ENCODE measurements at regions not wholly inside any gene's neighbourhood (a gene's known extent, or its start where the extent isn't known, plus 50 kb on each side); places are given as distances from the start of the nearest gene placed in this dataset.

DNA sequence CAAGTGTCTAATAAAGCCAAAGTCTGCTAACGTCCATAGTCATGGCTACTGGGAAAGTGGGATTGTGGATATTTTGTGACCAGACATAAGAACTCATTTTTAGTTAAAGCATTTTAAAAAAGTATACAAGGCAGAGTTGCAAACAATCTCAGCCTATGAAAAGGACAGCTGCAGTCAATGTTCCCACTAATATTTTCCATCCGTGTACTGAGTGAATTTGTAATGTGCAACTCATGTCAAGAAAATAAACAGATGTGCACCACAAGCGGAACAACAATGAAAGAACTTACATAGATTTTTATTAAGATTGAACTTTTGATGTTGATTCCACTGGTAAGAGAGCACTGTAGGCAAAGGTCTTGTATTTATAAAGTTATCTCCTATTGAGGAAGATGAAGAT, 231.3 kb upstream of the SEMA6D start:
- H3K4me1 ChIP-seq (ENCODE audit: insufficient read depth, low read length), result no peaks in the 10 kb centered on the region
- H3K79me2 ChIP-seq (ENCODE audit: insufficient read depth, low read length), result no peaks in the 10 kb centered on the region
- CTCF ChIA-PET (ENCODE audit: low intra/inter-chr PET ratio, low total read pairs), result no interaction called here
- DNase-seq (ENCODE audit: low spot score) (no peak), FAIRE-seq (no peak), ATAC-seq (no peak)
- H3K9ac ChIP-seq (ENCODE audit: insufficient read depth, low read depth, low read length), result no peak overlapping the region
- intact Hi-C loops (cut with micrococcal nuclease; ENCODE audit: unreplicated experiment), result no loop called here
- H3K27me3 ChIP-seq (ENCODE audit: control insufficient read depth in 1 of 2, insufficient read depth in 2 of 2, low read length in 2 of 2), result no peaks in the 10 kb centered on the region
- H3K36me3 ChIP-seq (replicated peaks in 1 of 2; ENCODE audit: control insufficient read depth in 1 of 2, insufficient read depth in 2 of 2, low read length in 2 of 2), result no peaks in the 10 kb centered on the region
- POLR2A ChIA-PET, result no interaction called here
- H3K4me3 ChIP-seq (replicated peaks in 1 of 3; ENCODE audit: insufficient read depth in 1 of 3, low read depth in 2 of 3, low read length in 3 of 3), result no peak overlapping the region
- no peak overlapping the region for H3K4me2 ChIP-seq (ENCODE audit: low read depth, low read length)
- BruUV-seq (replicated peaks), result no TSS peak
- WGBS (ENCODE audit: low lambda C conversion rate), result 2% methylated on average over 3 of the region's 3 CpGs
- in situ Hi-C loops (cut with HindIII; ENCODE audit: extremely low pct_ligation_motif_present, low pct_unique_long_range_greater_than_20kb), result no loop called here
- H3K27ac ChIP-seq (ENCODE audit: extremely low read length, insufficient read depth, low read length), result no peak overlapping the region
- TF ChIP-seq, protein P1, sequence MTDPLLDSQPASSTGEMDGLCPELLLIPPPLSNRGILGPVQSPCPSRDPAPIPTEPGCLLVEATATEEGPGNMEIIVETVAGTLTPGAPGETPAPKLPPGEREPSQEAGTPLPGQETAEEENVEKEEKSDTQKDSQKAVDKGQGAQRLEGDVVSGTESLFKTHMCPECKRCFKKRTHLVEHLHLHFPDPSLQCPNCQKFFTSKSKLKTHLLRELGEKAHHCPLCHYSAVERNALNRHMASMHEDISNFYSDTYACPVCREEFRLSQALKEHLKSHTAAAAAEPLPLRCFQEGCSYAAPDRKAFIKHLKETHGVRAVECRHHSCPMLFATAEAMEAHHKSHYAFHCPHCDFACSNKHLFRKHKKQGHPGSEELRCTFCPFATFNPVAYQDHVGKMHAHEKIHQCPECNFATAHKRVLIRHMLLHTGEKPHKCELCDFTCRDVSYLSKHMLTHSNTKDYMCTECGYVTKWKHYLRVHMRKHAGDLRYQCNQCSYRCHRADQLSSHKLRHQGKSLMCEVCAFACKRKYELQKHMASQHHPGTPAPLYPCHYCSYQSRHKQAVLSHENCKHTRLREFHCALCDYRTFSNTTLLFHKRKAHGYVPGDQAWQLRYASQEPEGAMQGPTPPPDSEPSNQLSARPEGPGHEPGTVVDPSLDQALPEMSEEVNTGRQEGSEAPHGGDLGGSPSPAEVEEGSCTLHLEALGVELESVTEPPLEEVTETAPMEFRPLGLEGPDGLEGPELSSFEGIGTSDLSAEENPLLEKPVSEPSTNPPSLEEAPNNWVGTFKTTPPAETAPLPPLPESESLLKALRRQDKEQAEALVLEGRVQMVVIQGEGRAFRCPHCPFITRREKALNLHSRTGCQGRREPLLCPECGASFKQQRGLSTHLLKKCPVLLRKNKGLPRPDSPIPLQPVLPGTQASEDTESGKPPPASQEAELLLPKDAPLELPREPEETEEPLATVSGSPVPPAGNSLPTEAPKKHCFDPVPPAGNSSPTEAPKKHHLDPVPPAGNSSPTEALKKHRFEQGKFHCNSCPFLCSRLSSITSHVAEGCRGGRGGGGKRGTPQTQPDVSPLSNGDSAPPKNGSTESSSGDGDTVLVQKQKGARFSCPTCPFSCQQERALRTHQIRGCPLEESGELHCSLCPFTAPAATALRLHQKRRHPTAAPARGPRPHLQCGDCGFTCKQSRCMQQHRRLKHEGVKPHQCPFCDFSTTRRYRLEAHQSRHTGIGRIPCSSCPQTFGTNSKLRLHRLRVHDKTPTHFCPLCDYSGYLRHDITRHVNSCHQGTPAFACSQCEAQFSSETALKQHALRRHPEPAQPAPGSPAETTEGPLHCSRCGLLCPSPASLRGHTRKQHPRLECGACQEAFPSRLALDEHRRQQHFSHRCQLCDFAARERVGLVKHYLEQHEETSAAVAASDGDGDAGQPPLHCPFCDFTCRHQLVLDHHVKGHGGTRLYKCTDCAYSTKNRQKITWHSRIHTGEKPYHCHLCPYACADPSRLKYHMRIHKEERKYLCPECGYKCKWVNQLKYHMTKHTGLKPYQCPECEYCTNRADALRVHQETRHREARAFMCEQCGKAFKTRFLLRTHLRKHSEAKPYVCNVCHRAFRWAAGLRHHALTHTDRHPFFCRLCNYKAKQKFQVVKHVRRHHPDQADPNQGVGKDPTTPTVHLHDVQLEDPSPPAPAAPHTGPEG (CRISPR knock-in tag; IDR thresholded peaks at IDR 0.05), result no peak
- TF ChIP-seq TMF1 (CRISPR knock-in tag; IDR thresholded peaks at IDR 0.05; ENCODE audit: low read depth) (no peak), ZMYM2 (CRISPR knock-in tag; IDR thresholded peaks at IDR 0.05) (no peak)
- TF ChIP-seq, protein P2, sequence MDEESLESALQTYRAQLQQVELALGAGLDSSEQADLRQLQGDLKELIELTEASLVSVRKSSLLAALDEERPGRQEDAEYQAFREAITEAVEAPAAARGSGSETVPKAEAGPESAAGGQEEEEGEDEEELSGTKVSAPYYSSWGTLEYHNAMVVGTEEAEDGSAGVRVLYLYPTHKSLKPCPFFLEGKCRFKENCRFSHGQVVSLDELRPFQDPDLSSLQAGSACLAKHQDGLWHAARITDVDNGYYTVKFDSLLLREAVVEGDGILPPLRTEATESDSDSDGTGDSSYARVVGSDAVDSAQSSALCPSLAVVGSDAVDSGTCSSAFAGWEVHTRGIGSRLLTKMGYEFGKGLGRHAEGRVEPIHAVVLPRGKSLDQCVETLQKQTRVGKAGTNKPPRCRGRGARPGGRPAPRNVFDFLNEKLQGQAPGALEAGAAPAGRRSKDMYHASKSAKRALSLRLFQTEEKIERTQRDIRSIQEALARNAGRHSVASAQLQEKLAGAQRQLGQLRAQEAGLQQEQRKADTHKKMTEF (CRISPR knock-in tag; IDR thresholded peaks at IDR 0.05), result no peak
- H4K20me1 ChIP-seq (ENCODE audit: insufficient read depth, low read length), result no peaks in the 10 kb centered on the region
- H2AFZ ChIP-seq (ENCODE audit: low read length), result no peak overlapping the region
- H3K9me3 ChIP-seq (ENCODE audit: low read length), result peaks cover 62% of the 10 kb centered on the region
